KG1 (cell line): ENCODE measurements at regions not wholly inside any gene's neighbourhood (a gene's known extent, or its start where the extent isn't known, plus 50 kb on each side); places are given as distances from the start of the nearest gene placed in this dataset.

ENCODE experiments used
- DNase-seq: peaks from one replicate; lab custom pipeline; 2025; lab: John Stamatoyannopoulos, UW

DNA sequence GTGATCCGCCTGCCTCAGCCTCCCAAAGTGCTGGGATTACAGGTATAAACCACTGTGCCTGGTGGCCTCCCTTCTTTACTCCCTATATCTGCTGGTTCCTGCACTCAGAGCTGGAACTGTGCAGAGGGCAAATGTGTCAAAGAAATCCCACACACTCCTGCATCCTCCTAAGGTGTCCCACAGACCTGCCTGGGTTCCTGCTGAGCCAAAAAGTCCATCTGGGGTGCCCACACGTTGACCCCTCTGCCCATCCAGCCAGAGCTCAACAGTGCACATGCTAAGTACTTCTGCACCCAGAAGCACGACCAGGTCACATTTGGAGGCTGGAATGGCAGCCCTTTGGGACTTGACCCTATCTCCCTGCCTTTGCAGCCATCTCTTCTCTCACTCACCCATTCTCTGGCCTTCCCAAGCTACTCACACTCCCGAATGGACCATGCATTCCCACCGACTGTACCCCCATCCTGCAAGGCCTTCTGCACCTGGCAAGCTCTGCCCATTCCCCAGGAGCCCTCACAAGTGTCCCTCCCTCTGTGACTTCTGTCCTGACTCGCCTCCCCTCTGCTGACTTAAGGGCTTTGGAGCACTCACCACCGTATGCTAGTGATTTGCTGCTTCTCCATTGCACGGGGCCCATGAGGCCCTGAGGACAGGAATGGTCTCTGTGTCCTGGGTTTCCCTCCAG is 152.1 kb downstream of the KCTD15 start:
- DNase-seq = no peak

DNA sequence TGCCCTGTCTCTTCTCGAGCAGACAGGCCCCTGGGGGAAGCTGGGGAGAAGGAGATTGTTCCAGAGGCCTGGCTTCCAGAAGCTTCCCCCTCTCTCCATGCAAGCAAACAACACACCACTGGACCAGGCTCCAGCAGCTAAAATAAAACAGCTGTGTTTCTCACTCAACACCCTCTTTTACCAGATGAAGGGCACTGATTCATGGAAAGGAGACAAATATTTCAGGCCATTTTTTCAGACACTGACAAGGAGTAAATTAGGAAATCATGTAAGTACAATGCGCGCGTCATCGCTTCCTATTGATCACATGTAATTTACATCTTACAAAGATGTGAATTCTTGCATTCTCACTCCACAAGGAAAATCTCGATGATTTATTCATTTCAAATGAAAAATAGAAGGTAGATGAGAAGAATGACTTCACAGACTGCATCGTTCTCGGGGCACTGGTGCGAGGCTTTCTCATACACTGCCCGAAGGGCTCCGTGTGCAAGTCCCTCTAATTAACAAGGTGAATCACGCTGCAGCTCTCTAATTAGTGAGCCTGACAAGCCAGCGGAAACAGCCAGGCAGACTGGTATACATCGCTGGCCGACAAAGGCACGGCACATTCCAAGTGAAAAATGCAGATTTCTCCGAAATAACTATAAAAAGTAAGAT is 153.6 kb downstream of the KCTD15 start:
- DNase-seq = no peak

DNA sequence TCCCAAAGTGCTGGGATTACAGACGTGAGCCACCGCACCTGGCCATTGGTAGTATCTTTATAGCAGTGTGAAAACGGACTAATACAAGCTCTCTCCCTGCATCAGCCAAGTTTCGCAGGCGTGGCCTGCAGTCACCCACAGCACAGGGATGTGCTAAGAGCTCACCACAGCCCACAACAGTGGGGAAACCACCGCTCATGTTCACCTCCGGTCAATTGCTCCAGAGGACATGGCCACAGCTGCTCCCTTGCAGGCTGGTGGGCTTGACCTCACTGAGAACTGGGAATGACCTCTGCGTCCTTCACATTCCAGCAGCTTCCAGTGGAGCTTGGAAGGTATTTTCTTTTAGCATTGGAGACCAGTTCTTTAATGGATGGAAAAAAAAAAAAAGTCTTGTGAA is 156.4 kb downstream of the KCTD15 start:
- DNase-seq = no peak

DNA sequence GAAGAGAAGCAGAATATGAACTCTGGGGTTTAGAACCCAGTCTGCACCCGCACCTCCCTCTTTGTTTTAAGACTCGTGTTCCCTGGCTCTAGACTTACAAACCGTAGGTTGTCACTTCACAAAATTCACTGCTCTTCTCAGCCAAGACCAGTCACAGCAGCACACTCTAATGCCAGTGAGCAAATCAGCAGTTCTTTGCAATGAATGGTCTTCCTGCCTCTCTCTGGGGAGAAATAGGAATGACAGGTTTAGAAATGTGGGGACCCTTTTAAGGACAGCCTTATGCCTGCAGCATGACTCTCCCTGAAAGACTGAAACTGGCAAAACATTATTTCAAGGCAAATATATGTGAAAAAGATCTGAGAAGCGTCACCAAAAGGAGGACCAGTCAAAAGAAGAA is 156.9 kb downstream of the KCTD15 start:
- no peak for DNase-seq

DNA sequence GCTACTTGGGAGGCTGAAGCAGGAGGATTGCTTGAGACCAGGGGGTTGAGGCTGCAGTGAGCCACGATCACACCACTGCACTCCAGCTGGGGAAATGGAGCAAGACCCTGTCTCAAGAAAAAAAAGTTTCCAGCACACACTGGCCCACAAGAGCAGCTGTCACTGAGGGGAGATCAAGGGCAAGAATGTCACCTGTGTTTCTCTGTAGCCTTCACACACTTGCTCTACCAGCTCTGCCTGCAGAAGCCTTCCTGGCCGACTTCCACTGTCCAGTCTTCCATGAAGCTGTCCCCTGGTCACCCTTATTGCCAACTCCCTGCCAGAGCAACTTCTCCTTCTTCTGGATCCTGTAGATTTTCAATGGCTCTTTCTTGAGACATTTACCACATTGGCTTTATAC is 158.0 kb downstream of the KCTD15 start:
- no peak for DNase-seq

DNA sequence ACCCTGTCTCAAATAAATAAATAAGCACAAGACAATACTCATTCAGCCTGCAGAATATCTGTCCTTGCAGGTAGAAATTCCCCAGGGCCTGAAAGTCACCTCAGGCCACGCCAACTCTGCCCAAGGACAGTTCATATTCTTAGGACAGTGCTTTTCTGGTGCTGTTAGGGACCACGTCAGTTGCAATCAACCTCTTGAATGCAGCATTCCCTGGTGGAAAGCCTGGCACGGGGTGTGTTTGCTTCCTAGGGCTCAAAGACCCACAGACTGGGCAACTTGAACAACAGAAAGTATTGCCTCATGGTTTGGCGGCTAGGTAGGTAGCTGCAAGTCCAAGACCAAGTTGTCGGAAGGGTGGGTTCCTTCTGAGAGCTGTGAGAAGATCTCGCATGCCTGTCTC is 160.3 kb downstream of the KCTD15 start:
- DNase-seq = no peak

DNA sequence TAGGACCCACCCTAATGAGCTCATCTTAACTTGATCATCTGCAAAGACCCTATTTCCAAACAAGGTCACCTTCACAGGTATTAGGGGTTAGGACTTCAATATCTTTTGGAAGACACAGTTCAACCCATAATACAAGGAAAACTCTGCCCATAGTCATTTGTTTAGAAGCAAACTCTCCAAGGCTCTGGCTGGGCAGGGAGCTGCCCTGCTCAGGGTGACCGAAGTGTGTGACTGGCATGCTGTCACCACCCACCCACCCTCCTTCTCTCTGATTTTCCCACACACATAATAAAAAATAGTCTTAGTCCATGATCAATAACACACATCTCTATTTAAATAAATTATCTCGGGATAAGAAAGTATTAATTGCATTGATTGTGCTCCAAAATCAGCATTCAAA is 161.1 kb downstream of the KCTD15 start:
- no peak for DNase-seq

DNA sequence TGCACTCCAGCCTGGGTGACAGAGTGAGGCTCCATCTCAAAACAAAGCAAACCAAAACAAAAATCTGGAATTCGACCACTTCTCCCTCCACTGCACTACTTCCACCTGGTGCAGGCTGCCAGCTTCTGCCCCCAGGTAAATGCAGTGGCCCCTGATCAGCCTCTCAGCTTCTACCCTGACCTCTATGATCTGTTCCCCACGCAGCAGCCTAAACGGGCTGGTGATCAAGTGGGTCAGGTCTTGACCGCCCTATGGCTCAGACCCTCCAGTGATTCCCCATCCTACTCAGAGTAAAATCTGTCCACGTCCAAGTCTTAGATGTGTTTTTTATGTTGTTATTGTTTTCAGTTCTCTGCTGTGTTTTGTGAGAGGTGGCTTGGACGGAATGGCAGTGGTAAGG is 163.9 kb downstream of the KCTD15 start:
- no peak for DNase-seq

DNA sequence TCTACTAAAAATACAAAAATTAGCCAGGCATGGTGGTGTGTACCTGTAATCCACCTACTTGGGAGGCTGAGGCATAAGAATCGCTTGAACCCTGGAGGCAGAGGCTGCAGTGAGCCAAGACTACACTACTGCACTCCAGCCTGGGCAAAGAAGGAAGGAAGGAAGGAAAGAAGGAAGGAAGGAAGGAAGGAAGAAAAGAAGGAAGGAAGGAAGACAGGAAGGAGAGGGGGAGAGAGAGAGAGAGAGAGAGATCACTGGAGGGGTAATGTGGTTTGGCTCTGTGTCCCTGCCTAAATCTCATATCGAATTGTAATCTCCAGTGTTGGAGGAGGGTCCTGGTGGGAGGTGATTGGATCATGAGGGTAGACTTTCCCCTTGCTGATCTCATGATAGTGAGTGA is 165.5 kb downstream of the KCTD15 start:
- DNase-seq = no peak

DNA sequence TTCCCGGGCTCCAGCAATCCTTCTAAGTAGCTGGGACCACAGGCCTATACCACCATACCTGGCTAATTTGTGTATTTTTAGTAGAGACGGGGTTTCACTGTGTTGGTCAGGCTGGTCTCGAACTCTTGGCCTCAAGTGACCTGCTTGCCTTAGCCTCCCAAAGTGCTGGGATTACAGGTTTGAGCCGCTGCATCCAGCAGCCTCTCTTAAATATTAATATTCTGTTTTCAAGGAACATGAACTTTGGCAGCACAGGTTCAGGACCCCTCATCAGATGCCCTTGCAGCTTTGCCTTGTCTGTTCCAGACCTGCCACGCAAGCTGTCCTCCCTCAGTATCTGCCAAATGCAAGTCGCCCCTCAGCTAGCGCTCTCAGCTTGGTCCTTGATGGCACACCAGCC is 166.8 kb downstream of the KCTD15 start:
- no peak for DNase-seq

DNA sequence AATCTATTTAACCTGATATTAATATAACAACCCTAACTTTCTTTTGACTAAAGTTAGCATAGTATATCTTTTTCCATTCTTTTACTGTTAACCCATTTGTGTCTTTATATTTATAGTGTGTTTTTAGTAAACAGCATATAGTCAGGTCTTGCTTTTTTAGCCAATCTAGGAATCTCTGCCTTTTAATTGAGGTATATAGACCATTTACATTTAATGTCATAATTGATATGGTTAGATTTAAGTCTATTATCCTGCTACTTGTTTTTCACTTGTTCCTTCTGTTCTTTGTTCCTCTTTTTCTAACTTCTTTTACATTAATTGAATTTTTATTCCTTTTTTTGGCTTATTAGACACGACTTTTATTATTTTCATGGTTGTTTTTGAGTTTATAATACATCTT is 174.4 kb downstream of the KCTD15 start:
- DNase-seq = no peak

DNA sequence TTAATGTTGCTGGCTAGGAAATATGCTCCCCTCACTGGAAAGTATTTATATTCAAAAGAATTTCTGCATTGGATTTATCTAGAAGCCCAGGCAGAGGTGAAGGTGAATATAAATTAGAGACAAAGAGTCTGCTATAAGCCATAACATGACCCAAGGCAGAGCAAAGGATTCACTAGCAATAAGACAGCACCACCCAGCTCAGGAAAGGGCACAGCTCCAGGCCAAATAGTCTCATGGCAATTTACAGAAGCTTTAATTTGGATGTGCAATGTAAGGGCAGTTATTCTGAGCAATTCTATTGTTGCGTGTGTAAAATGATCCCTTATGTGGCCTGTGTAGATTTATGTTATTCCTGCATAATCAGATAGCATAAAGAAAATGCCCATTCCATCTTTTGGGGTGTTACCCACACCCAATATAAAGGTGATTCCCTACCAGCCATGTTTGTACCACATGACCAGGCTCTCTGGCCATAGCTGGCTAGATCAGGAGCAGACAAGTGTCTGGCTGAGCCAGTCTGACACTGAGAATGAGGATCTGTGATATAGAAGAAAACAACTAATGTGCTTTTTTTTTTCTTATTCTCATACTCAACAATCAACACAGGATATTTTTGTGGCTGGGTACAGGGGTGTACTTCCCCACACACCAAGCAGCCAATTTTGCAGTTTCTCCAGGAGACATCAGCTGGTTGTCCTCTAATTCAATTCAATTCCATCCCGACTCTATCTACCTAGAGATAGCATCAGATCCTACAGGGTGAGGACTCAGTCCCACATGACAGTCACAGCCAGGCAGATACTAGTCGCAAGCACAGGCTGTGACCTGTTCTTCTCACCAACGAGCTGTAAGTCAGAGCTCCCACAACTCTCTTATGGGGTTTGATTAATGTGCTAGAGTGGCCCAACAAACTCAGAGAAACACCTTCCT is 181.4 kb downstream of the KCTD15 start:
- DNase-seq = no peak

DNA sequence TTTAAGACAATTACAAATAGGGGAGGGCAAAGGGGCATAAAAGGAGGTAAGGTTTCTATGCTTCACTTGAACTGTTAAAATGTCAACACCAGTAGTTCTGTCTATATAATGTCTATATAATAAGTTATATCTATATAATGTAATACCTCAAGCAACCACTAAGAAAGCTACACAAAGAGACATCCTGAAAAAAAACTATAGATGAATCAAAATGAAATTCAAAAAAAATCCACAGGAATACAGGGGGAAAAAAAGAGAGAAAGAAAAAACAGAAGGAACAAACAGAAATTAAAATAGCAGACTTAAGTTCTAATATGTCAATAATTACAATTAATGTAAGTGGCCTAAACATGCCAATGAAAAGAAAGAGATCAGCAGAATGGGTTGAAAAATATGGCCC is 186.0 kb downstream of the KCTD15 start:
- DNase-seq = no peak

DNA sequence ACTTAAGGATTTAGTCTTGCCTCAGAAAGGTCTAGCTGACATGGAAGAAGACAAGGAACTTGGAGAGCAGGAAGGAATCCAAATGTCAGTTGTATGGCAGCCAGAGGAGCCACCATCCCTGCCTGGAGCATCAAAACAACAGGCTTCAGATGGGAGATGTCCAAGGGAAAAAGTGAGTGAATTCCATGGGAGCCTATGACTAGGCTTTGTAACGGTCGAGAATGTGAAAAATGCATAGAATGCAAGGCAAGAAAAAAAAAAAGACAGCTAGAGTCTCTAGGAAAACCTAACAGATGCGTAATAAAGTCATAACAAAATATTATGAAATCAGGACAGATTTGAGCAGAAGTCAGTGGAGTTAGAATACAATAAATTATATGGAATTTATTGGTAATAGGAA is 183.7 kb upstream of the LSM14A start:
- no peak for DNase-seq

DNA sequence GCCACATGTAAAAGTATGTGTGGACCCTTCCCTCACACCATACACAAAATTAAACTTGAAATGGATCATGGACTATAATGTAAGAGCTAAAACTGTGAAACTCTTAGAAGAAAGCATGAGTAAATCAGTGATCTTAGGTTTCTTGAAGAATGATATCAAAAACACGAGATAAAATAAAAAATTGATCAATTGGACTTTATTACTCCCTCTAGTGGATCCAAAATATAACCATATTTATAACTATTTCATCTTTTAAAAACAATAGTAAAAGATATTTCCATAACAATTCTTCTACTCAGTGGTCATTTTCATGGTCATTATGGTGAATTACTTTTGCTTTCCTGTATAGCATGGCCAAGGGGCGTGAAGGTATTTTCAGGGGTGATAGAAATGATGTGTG is 174.6 kb upstream of the LSM14A start:
- no peak for DNase-seq

DNA sequence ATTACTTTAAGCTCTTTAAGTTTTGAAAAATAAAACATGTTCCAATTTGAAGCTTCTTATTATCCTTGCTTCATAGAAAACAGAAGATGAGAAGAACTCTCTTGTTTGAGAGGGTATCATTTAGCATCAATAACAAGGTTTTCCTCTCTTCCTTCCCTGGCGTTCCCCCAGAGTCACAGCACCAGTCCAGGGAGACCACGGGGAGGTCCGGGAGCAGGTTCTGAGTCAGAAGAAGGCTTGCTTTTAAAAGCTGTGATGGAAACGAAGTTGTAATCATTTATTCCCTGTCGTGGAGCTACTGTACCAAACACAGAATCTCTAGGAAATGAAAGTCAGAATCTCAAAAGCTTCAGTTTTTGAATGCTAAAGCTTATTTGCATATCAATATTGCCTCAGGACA is 174.0 kb upstream of the LSM14A start:
- no peak for DNase-seq

DNA sequence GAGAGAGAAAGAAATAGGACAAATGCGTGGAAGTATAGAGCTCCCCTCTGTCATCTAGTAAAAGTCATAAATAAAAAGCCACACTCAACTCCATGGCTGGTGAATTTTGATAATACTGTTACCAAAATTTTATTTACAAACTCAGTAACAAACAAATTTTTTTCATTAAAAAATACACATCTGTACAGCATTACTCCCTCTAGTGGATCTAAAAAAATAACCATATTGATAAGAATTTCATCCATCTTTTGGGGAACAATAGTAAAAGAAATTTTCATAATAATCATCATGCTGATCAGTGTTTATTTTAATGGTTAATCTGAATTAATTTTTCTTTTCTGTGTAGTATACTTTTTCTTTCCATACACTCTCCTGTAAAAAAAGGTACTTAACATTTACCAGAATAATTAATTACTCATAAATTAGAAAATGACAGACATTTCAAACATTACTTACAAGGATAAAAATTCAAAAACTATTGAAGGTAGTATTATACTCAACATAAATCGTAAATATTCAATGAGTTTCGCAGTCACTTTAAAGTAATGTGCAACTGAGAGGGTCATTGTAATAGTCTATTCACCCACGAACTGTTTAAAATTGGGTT is 173.5 kb upstream of the LSM14A start:
- no peak for DNase-seq

DNA sequence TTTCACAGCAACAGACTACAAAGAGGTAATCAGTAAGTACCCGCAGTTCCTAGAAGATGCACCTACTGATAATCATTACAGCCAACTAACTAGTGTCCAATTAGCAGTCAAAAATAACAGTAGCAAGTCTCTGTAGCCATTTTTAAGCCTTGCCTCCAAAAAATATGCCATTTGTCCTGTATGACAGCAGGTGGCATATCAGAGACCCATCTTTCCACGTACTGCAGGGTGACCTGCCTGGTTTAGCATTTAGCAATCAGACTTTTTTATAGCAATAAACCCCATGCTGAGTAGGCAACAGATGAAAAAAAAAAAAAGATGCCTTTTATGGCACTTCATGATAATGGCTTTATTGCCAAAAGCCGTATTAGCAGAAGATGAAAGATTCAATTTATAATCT is 155.3 kb upstream of the LSM14A start:
- no peak for DNase-seq

DNA sequence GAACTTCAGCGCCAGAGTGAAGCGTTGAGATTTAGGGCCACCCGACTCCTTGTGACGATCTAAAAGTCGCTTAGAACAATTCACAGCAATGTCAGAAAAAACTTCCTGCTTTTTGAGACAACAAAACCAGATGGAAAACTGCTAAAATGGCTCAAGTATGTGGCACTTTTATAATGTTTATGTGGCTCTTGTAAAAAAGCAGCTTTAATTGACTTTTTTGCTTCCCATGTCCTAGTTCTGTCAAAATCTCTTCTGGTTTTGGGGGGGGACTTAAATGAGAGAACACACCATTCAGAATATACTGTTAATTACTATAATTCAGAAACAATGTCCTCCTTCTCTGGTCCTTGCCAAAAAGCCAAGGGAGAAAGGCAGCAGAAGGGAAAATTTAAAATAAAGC is 154.7 kb upstream of the LSM14A start:
- no peak for DNase-seq

DNA sequence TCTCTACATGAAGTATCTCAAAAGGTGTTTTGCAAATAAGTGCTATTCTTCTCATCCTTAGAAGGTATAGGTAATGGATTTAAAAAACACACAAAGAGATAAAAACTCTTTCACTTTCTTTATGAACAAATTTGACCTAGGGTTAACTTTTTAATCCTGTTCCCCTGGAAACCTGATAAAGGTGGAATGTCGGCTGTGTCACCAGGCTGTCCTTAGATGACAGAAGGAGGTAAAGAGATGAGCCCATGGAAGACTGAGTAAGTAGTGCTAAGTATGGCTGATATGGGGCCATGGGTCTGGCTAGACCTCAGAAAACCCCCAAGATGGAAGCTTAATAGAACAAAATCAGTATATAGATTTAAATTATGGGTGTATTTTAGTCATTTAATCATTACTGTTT is 153.8 kb upstream of the LSM14A start:
- no peak for DNase-seq

DNA sequence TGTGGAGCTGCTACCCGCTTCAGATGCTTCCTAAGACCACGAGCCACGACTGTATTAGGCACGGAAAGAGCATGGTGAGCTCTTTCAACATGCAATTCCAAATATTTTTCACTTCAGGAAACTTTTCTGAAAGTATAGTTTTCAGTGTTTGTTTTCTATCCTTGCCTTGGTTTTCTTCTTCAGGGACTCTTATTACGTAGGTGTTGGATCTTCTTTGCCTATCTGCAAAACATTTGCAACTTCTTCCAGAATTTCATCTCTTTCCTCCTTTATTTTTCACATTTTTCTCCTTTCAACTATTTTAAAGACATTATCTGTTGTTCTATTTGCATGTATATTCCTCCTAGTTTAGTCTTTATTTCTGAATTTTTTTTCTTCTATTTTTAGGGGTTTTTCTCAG is 148.9 kb upstream of the LSM14A start:
- no peak for DNase-seq

DNA sequence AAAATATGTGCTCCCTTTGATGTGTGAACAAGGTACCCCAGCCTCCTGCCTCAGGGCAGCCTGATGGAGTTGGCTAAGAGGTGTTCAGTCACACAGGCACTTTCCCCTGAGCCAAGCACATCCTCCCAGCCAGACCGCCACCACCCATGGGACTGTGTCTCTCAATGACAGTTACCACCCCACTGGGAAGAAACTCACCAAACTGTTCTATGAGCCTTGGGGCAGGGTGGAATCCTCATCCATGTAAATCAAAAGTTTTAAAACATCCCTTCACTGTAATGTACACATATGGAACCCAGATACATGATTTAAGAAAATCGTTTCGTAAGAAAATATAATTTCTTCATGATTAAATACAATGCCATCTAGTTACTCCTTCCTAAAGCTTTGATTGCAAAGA is 138.4 kb upstream of the LSM14A start:
- DNase-seq = no peak
